Astrocyte (in vitro differentiated cells and primary cell): ENCODE measurements at regions not wholly inside any gene's neighbourhood (a gene's known extent, or its start where the extent isn't known, plus 50 kb on each side); places are given as distances from the start of the nearest gene placed in this dataset.

ENCODE experiments used
- CTCF ChIP-seq: IDR thresholded peaks from 2 replicates; pipeline ENCODE4 v1.5.1; 2011; ENCODE audit warnings: low read depth, mild to moderate bottlenecking, inconsistent platforms, low read length, moderate library complexity; ENCODE audit not compliant: insufficient read depth
- EZH2 ChIP-seq: IDR thresholded peaks from 2 replicates; pipeline ENCODE4 v1.6.1; 2012; ENCODE audit warnings: mild to moderate bottlenecking, low read length, inconsistent platforms; ENCODE audit not compliant: insufficient read depth

GRCh38 chr3:28139967-28140634, 101.3 kb upstream of the CMC1 start:
- TF ChIP-seq CTCF (no peak), EZH2 (no peak)
